Nephron progenitor cell (in vitro differentiated cells): ENCODE measurements at regions not wholly inside any gene's neighbourhood (a gene's known extent, or its start where the extent isn't known, plus 50 kb on each side); places are given as distances from the start of the nearest gene placed in this dataset.

Source experiments
- DNase-seq: peaks from one replicate; pipeline ENCODE4 v3.0.0; 2021
- H3K27ac Mint-ChIP-seq: 2 replicates; pipeline ENCODE4 v1.8.0; 2021; ENCODE audit warnings: mild to moderate bottlenecking, moderate library complexity, mixed read lengths
- H3K27me3 Mint-ChIP-seq: 2 replicates; pipeline ENCODE4 v1.8.0; 2021; ENCODE audit warnings: mild to moderate bottlenecking, low read depth, mixed read lengths; ENCODE audit not compliant: poor library complexity
- H3K36me3 Mint-ChIP-seq: 2 replicates; pipeline ENCODE4 v1.8.0; 2021; ENCODE audit warnings: low read depth, mixed read lengths
- H3K4me1 Mint-ChIP-seq: 2 replicates; pipeline ENCODE4 v1.8.0; 2021; ENCODE audit warnings: mixed read lengths
- H3K4me3 Mint-ChIP-seq: 2 replicates; pipeline ENCODE4 v1.8.0; 2021; ENCODE audit warnings: mild to moderate bottlenecking, moderate library complexity, mixed read lengths
- H3K9me3 Mint-ChIP-seq: 2 replicates; pipeline ENCODE4 v1.8.0; 2021; ENCODE audit warnings: mild to moderate bottlenecking, moderate library complexity, mixed read lengths
- TF ChIP-seq, protein P1 (sequence below): fragments of 200-600 bp; sonication (generic); IDR thresholded peaks from 2 replicates; pipeline ENCODE4 v1.5.0; 2021; ENCODE audit warnings: antibody characterized with exemption

- Mint-ChIP-seq H3K9me3 (peaks cover 26% of the 10 kb centered on the region), H3K4me3 (no peak overlapping the region), H3K4me1 (no peaks in the 10 kb centered on the region), H3K36me3 (no peaks in the 10 kb centered on the region), H3K27ac (no peak overlapping the region), H3K27me3 (peaks cover 5% of the 10 kb centered on the region)
- TF ChIP-seq, protein P1, sequence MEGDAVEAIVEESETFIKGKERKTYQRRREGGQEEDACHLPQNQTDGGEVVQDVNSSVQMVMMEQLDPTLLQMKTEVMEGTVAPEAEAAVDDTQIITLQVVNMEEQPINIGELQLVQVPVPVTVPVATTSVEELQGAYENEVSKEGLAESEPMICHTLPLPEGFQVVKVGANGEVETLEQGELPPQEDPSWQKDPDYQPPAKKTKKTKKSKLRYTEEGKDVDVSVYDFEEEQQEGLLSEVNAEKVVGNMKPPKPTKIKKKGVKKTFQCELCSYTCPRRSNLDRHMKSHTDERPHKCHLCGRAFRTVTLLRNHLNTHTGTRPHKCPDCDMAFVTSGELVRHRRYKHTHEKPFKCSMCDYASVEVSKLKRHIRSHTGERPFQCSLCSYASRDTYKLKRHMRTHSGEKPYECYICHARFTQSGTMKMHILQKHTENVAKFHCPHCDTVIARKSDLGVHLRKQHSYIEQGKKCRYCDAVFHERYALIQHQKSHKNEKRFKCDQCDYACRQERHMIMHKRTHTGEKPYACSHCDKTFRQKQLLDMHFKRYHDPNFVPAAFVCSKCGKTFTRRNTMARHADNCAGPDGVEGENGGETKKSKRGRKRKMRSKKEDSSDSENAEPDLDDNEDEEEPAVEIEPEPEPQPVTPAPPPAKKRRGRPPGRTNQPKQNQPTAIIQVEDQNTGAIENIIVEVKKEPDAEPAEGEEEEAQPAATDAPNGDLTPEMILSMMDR = no peak
- no peak for DNase-seq
These were observed 131.8 kb upstream of the SLC7A14 start for GRCh38 chr3:170717410-170718402.

GRCh38 chr3:170716172-170716805, 130.4 kb upstream of the SLC7A14 start:
- Mint-ChIP-seq H3K27ac (no peak overlapping the region), H3K9me3 (peaks cover 30% of the 10 kb centered on the region), H3K4me1 (no peaks in the 10 kb centered on the region), H3K4me3 (no peak overlapping the region), H3K36me3 (no peaks in the 10 kb centered on the region), H3K27me3 (peaks cover 5% of the 10 kb centered on the region)
- TF ChIP-seq, protein P1 = no peak
- no peak for DNase-seq

DNA sequence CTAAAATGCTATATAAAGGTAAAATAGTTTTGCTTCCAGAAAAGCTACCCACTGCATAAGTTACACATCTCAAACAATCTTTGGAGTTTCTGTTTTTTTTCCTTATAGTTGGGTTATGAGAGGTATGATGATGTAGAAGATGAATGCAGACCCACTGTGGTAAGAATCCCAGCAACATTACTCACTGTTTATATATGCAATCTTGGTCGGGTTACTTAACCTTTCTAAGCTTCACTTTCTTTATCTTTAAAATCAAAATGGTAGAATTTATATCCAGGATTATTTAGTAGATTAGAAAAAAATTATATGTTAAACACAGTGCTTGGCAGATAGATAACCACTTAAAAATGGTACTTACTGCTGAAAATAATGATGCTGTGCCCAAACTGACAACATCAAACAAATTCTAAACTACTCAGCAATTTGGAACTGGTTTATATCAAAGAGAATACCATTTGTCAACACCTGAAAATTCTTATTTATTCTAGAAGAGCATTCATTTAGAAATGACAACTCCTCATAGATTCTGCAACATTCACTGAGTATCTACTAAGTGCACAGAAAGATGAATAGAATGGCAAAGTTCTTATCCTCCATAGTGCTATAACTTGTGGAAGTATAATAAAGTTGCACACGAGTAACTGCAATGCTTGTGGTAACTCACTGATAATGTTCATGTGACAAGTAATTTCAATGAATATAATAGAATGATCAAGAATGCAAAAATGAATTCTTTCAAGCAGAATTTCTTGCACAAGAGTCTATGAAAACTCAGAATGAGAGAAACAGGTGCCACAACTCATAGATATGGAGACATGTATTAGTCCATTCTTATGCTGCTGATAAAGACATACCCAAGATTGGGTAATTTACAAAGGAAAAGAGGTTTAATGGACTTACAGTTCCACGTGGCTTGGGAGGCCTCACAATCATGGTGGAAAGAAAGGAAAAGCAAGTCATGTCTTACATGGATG, 129.0 kb upstream of the SLC7A14 start:
- Mint-ChIP-seq H3K4me1 (no peaks in the 10 kb centered on the region), H3K36me3 (peaks cover 9% of the 10 kb centered on the region), H3K27ac (no peak overlapping the region), H3K27me3 (peaks cover 2% of the 10 kb centered on the region), H3K9me3 (peaks cover 43% of the 10 kb centered on the region), H3K4me3 (no peak overlapping the region)
- DNase-seq = no peak
- TF ChIP-seq, protein P1 = no peak

DNA sequence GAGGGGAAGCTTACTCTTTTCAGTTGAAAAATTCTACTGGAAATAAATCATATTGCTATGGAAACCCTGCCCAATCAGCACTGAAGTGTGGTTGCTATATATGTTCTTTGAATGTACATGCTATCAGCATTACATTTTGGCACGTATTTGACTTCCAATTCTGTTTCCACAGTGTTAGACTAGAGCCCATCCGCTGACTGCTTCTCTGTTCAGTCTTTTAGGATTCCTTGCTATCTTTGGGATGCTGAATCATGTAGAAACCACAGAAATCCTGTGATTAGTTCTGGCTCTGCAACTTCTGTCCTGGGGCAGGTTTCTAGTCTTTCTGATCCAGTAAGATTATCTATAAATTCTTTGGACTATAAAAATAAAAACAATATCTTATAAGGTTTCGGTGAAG, 128.2 kb upstream of the SLC7A14 start:
- TF ChIP-seq, protein P1 = no peak
- no peak overlapping the region for H3K4me3 Mint-ChIP-seq
- H3K36me3 Mint-ChIP-seq = peaks cover 16% of the 10 kb centered on the region
- no peak overlapping the region for H3K27ac Mint-ChIP-seq
- H3K4me1 Mint-ChIP-seq = no peaks in the 10 kb centered on the region
- H3K27me3 Mint-ChIP-seq = no peaks in the 10 kb centered on the region
- H3K9me3 Mint-ChIP-seq = peaks cover 43% of the 10 kb centered on the region
- no peak for DNase-seq

GRCh38 chr3:170713653-170714052, 127.8 kb upstream of the SLC7A14 start:
- no peaks in the 10 kb centered on the region for H3K4me1 Mint-ChIP-seq

More at GRCh38 chr3:170713653-170714052, 127.8 kb upstream of the SLC7A14 start:
- Mint-ChIP-seq H3K36me3 (peaks cover 18% of the 10 kb centered on the region), H3K27me3 (no peaks in the 10 kb centered on the region), H3K9me3 (peaks cover 42% of the 10 kb centered on the region), H3K4me3 (no peak overlapping the region), H3K27ac (no peak overlapping the region)
- TF ChIP-seq, protein P1 = no peak
- DNase-seq = no peak
